AG10803 (cell line): ENCODE measurements at regions not wholly inside any gene's neighbourhood (a gene's known extent, or its start where the extent isn't known, plus 50 kb on each side); places are given as distances from the start of the nearest gene placed in this dataset.
"Not testable (repeated sequence)": the region's sequence is repeated elsewhere in the genome, so short reads cannot be mapped to it uniquely, and the experiment has no call there.

Source experiments
- DNase-seq: peaks from one replicate; pipeline ENCODE4 v3.0.0; 2010; ENCODE audit warnings: low read depth
- H3K4me3 ChIP-seq: 2 replicates; pipeline ENCODE4 v1.5.1; 2011; ENCODE audit warnings: mild to moderate bottlenecking, low read length, control low read depth
- TF ChIP-seq, protein P1 (sequence below): conservative IDR thresholded peaks from 2 replicates; pipeline ENCODE4 v1.5.1; 2011; ENCODE audit warnings: mild to moderate bottlenecking, low read length, control low read depth, inconsistent platforms

DNA sequence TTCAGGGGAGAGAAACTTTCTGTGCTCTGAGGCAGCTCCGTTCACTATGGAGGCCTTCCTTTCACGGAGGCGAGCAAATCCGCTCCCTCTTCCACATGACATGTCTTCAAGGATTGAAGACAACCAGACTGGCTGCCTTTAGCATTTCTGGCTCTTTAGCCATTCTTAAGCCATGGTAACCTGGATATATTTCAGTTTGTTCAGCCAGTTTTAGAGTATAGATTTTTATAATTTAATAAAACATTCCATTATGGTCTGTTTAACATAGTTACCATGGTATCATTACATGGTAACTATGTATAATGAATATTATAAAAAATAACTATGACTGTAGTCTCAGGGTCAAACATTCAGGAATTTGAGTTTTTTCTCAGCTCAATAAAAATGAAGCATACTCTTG, 54.2 kb upstream of the NFIA start:
- no peak overlapping the region for H3K4me3 ChIP-seq
- TF ChIP-seq, protein P1, sequence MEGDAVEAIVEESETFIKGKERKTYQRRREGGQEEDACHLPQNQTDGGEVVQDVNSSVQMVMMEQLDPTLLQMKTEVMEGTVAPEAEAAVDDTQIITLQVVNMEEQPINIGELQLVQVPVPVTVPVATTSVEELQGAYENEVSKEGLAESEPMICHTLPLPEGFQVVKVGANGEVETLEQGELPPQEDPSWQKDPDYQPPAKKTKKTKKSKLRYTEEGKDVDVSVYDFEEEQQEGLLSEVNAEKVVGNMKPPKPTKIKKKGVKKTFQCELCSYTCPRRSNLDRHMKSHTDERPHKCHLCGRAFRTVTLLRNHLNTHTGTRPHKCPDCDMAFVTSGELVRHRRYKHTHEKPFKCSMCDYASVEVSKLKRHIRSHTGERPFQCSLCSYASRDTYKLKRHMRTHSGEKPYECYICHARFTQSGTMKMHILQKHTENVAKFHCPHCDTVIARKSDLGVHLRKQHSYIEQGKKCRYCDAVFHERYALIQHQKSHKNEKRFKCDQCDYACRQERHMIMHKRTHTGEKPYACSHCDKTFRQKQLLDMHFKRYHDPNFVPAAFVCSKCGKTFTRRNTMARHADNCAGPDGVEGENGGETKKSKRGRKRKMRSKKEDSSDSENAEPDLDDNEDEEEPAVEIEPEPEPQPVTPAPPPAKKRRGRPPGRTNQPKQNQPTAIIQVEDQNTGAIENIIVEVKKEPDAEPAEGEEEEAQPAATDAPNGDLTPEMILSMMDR = no peak
- DNase-seq = no peak

DNA sequence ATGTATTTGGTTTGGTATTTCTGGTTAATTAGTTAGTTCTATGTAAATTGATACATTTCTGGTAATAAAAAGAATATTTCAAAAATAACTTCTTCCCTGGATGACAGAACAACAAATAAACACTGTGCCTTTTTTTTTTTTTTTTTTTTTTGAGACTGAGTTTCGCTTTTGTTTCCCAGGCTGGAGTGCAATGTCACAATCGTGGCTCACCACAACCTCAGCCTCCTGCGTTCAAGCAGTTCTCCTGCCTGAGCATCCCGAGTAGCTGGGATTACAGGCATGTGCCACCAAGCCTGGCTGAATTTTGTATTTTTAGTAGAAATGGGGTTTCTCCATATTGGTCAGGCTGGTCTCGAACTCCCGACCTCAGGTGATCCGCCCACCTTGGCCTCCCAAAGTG, 64.3 kb upstream of the NFIA start:
- not testable (repeated sequence) for H3K4me3 ChIP-seq
- peak; percentile 4 for DNase-seq

GRCh38 chr1:61017651-61018050, 64.7 kb upstream of the NFIA start:
- no peak overlapping the region for H3K4me3 ChIP-seq
- no peak for DNase-seq
- TF ChIP-seq, protein P1 = no peak

GRCh38 chr1:61013946-61014667, 68.3 kb upstream of the NFIA start:
- DNase-seq = no peak
- TF ChIP-seq, protein P1 = no peak

GRCh38 chr1:61013189-61013945, 69.0 kb upstream of the NFIA start:
- H3K4me3 ChIP-seq = no peak overlapping the region
- TF ChIP-seq, protein P1 = no peak
- no peak for DNase-seq

More at GRCh38 chr1:61013946-61014667, 68.3 kb upstream of the NFIA start:
- H3K4me3 ChIP-seq = no peak overlapping the region

- DNase-seq = no peak
- TF ChIP-seq, protein P1 = no peak
- H3K4me3 ChIP-seq = no peak overlapping the region
Measured at GRCh38 chr1:61012341-61012761, 70.0 kb upstream of the NFIA start.

GRCh38 chr1:61011561-61012263, 70.6 kb upstream of the NFIA start:
- DNase-seq = no peak
- no peak overlapping the region for H3K4me3 ChIP-seq
- TF ChIP-seq, protein P1 = no peak
